GM06990 (cell line): ENCODE measurements at regions not wholly inside any gene's neighbourhood (a gene's known extent, or its start where the extent isn't known, plus 50 kb on each side); places are given as distances from the start of the nearest gene placed in this dataset.
"Not testable (repeated sequence)": the region's sequence is repeated elsewhere in the genome, so short reads cannot be mapped to it uniquely, and the experiment has no call there.

Experiments
- DNase-seq: peaks from one replicate; pipeline ENCODE4 v3.0.0-alpha.2; 2011; ENCODE audit not compliant: insufficient read length; ENCODE audit errors: extremely low read depth
- H3K27me3 ChIP-seq: replicated peaks from 2 replicates; pipeline ENCODE4 v1.6.0; 2011; ENCODE audit warnings: low read length; ENCODE audit not compliant: control insufficient read depth, insufficient read depth
- H3K36me3 ChIP-seq: 2 replicates; pipeline ENCODE4 v1.5.1; 2011; ENCODE audit warnings: low read length; ENCODE audit not compliant: control insufficient read depth, insufficient read depth
- H3K4me3 ChIP-seq: replicated peaks from 2 replicates; pipeline ENCODE4 v1.5.1; 2011; ENCODE audit warnings: low read depth, mild to moderate bottlenecking, control low read depth, low read length
- CTCF ChIP-seq: IDR thresholded peaks from 2 replicates; pipeline ENCODE4 v1.5.1; 2011; ENCODE audit warnings: low read length, control low read depth, mild to moderate bottlenecking, inconsistent platforms; ENCODE audit not compliant: insufficient read depth, poor library complexity, severe bottlenecking

- no peak for DNase-seq
- Histone ChIP-seq H3K36me3 (no peaks in the 10 kb centered on the region), H3K27me3 (no peaks in the 10 kb centered on the region), H3K4me3 (no peak overlapping the region)
- TF ChIP-seq CTCF: no peak
These were observed 381.3 kb upstream of the INTU start for GRCh38 chr4:127251423-127251822.

GRCh38 chr4:127256500-127256899, 376.3 kb upstream of the INTU start:
- Histone ChIP-seq H3K36me3 (no peaks in the 10 kb centered on the region), H3K27me3 (no peaks in the 10 kb centered on the region), H3K4me3 (no peak overlapping the region)
- DNase-seq: no peak
- no peak for TF ChIP-seq CTCF

GRCh38 chr4:127261476-127261875, 371.3 kb upstream of the INTU start:
- no peak for TF ChIP-seq CTCF
- DNase-seq: no peak
- Histone ChIP-seq H3K36me3 (no peaks in the 10 kb centered on the region), H3K27me3 (no peaks in the 10 kb centered on the region), H3K4me3 (no peak overlapping the region)

- no peak for DNase-seq
- Histone ChIP-seq H3K36me3 (no peaks in the 10 kb centered on the region), H3K27me3 (no peaks in the 10 kb centered on the region), H3K4me3 (no peak overlapping the region)
- no peak for TF ChIP-seq CTCF
These were observed 364.4 kb upstream of the INTU start for GRCh38 chr4:127268367-127268766.

GRCh38 chr4:127277023-127277422, 355.7 kb upstream of the INTU start:
- H3K36me3 ChIP-seq, H3K27me3 ChIP-seq, DNase-seq, H3K4me3 ChIP-seq: not testable (repeated sequence)

GRCh38 chr4:127284236-127284635, 348.5 kb upstream of the INTU start:
- no peak for DNase-seq
- no peak overlapping the region for H3K4me3 ChIP-seq
- no peaks in the 10 kb centered on the region for H3K36me3 ChIP-seq
- no peak for TF ChIP-seq CTCF
- no peaks in the 10 kb centered on the region for H3K27me3 ChIP-seq
